ENCODE measurements at regions not wholly inside any gene's neighbourhood (a gene's known extent, or its start where the extent isn't known, plus 50 kb on each side); places are given as distances from the start of the nearest gene placed in this dataset.

- H3K4me3 ChIP-seq (ENCODE audit: low read depth, poor library complexity, severe bottlenecking): no peak overlapping the region
- WGBS, 2 donors: 66 to 75% methylated on average over 12 of the region's 12 CpGs
- intact Hi-C loops (cut with DNase I; ENCODE audit: low total_unique reads): no loop called here
- no peak for DNase-seq (ENCODE audit: low spot score in 2 of 2)
- TF ChIP-seq POLR2A (IDR thresholded peaks at IDR 0.05) (no peak), CTCF (IDR thresholded peaks at IDR 0.05) (no peak)
Observed at GRCh38 chr10:29925771-29926692, 133.4 kb downstream of the JCAD start.

DNA sequence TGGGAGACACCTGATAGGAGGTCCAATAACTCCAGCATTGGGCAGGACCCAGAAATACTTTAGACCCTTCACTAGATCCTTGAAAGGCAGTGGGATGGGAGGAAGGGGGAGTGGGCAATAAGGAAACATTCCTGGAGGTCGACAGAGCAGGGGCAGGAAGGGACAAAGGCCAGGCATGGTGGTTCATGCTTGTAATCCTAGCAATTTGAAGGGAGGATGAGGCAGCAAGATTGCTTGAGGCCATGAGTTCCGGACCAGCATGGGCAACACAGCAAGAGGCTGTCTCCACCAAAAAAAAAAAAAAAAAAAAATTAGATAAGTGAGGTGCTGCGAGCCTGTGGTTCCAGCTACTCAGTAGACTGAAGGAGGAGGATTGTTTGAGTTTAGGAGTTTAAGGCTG is 134.9 kb downstream of the JCAD start:
- no peak for TF ChIP-seq POLR2A (IDR thresholded peaks at IDR 0.05)
- TF ChIP-seq CTCF (IDR thresholded peaks at IDR 0.05): no peak
- no peak for DNase-seq (ENCODE audit: low spot score in 2 of 2)
- intact Hi-C loops (cut with DNase I; ENCODE audit: low total_unique reads): no loop called here
- no peak overlapping the region for H3K4me3 ChIP-seq (ENCODE audit: low read depth, poor library complexity, severe bottlenecking)
- WGBS, 2 donors: 79 to 81% methylated on average over 3 of the region's 3 CpGs

DNA sequence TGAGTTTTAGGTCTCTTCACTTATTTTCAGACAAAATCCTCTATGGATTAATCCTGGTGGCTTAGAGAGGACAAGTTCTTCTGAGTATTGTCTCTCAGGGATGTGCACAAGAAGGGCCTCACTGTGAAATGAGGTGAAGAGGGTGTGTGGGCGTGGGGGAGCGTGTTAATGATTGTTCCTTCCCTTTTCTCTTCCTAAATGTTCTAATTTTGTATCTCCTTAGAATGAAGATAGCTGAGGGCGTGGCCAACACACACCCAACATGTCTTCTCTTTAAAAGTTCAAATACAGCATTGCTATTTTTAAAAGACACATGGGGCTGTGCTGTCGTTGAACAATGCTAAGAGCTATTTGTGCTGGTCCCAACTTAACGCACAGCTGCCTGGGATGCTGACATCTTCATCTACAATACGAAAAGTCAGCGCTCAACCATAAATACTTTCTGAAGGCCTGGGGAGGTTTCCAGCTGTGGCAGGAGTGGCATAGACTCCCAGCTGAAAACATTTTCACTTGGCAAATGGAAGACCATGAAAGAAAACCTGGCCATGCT is 135.9 kb downstream of the JCAD start:
- no peak for DNase-seq (ENCODE audit: low spot score in 2 of 2)
- no peak overlapping the region for H3K4me3 ChIP-seq (ENCODE audit: low read depth, poor library complexity, severe bottlenecking)
- 68 to 79% methylated on average over 7 of the region's 7 CpGs for WGBS, 2 donors
- no peak for TF ChIP-seq POLR2A (IDR thresholded peaks at IDR 0.05)
- no peak for TF ChIP-seq CTCF (IDR thresholded peaks at IDR 0.05)
- intact Hi-C loops (cut with DNase I; ENCODE audit: low total_unique reads): no loop called here

DNA sequence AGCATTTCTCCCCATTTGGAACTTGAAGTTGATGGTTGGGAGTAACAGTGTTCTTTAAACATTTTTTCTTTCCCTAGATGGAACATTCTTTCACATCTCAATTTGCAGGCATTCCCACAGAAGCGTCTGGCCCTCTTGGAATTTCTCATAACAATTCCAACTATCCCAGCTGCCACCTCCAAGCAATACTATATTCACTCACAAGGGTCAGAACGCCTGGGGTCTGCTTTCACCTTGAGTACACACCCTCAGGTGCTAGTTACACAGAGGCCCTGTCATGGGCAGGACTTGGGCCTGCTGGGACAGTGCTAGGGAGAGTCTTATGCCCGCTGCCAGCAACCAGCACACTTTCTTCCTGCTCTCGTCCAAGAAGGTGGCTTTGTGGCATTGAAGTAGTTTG is 136.5 kb downstream of the JCAD start:
- DNase-seq (ENCODE audit: low spot score in 2 of 2): no peak
- WGBS, 2 donors: 47 to 70% methylated on average over 4 of the region's 4 CpGs
- TF ChIP-seq CTCF (IDR thresholded peaks at IDR 0.05) (no peak), POLR2A (IDR thresholded peaks at IDR 0.05) (no peak)
- intact Hi-C loops (cut with DNase I; ENCODE audit: low total_unique reads): no loop called here
- no peak overlapping the region for H3K4me3 ChIP-seq (ENCODE audit: low read depth, poor library complexity, severe bottlenecking)

DNA sequence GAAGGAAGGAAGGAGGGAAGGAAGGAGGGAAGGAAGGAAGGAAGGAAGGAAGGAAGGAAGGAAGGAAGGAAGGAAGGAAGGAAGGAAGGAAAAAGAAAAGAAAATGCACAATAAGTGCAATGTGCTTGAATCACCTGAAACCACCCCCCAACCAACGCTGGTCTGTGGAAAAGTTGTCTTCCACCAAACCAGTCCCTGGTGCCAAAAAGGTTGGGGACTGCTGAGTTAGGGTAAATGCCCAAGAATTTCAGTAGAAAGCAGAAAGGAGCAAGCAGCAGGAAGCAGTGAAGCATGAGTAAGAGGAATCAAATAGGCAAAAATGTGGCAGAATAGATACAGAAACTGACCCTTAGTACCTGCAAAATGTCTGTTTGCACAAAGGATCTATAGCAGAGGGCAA is 137.2 kb downstream of the JCAD start:
- intact Hi-C loops (cut with DNase I; ENCODE audit: low total_unique reads): no loop called here
- TF ChIP-seq CTCF (IDR thresholded peaks at IDR 0.05) (no peak), POLR2A (IDR thresholded peaks at IDR 0.05) (no peak)
- DNase-seq (ENCODE audit: low spot score in 2 of 2): no peak
- H3K4me3 ChIP-seq (ENCODE audit: low read depth, poor library complexity, severe bottlenecking): no peak overlapping the region
- WGBS, 2 donors: 59 to 65% methylated on average over 1 of the region's 1 CpG

Measured in lower leg skin (tissue), 4 donors.